CD4-positive, alpha-beta T cell treated with Interleukin-21 for 1 hour (primary cell): ENCODE measurements at regions not wholly inside any gene's neighbourhood (a gene's known extent, or its start where the extent isn't known, plus 50 kb on each side); places are given as distances from the start of the nearest gene placed in this dataset.

Experiments
- DNase-seq: peaks from one replicate; pipeline ENCODE4 v3.0.0-alpha.2; 2020

- peak; percentile 56 for DNase-seq
These were observed 345.7 kb upstream of the KLF6 start for GRCh38 chr10:4130685-4131084.

GRCh38 chr10:4129866-4130477, 345.0 kb upstream of the KLF6 start:
- DNase-seq, result no peak

- DNase-seq, result peak; percentile 30
These were observed 342.7 kb upstream of the KLF6 start for GRCh38 chr10:4127518-4128315.

- DNase-seq, result no peak
These were observed 340.8 kb upstream of the KLF6 start for GRCh38 chr10:4125776-4126175.

- peak; percentile 10 for DNase-seq
These were observed 336.7 kb upstream of the KLF6 start for GRCh38 chr10:4121502-4122380.

GRCh38 chr10:4120096-4120853, 335.3 kb upstream of the KLF6 start:
- peak; percentile 39 for DNase-seq

GRCh38 chr10:4119107-4119506, 334.1 kb upstream of the KLF6 start:
- no peak for DNase-seq

GRCh38 chr10:4117604-4118003, 332.6 kb upstream of the KLF6 start:
- no peak for DNase-seq

- DNase-seq, result no peak
These were observed 326.6 kb upstream of the KLF6 start for GRCh38 chr10:4111643-4112042.

- DNase-seq, result no peak
These were observed 324.5 kb upstream of the KLF6 start for GRCh38 chr10:4109469-4109868.

- DNase-seq, result no peak
These were observed 323.7 kb upstream of the KLF6 start for GRCh38 chr10:4108693-4109092.

- peak; percentile 24 for DNase-seq
These were observed 322.4 kb upstream of the KLF6 start for GRCh38 chr10:4107285-4107851.

GRCh38 chr10:4103603-4104002, 318.6 kb upstream of the KLF6 start:
- no peak for DNase-seq

- DNase-seq, result no peak
These were observed 317.9 kb upstream of the KLF6 start for GRCh38 chr10:4102802-4103344.

- DNase-seq, result no peak
These were observed 317.1 kb upstream of the KLF6 start for GRCh38 chr10:4101918-4102654.

GRCh38 chr10:4100380-4100779, 315.4 kb upstream of the KLF6 start:
- no peak for DNase-seq

- DNase-seq, result no peak
These were observed 314.2 kb upstream of the KLF6 start for GRCh38 chr10:4099202-4099601.

GRCh38 chr10:4095166-4095917, 310.3 kb upstream of the KLF6 start:
- no peak for DNase-seq

- DNase-seq, result no peak
These were observed 309.7 kb upstream of the KLF6 start for GRCh38 chr10:4094751-4095150.

- DNase-seq, result no peak
These were observed 308.4 kb upstream of the KLF6 start for GRCh38 chr10:4093438-4093837.
